Upper lobe of left lung (tissue), 6 donors: ENCODE measurements at regions not wholly inside any gene's neighbourhood (a gene's known extent, or its start where the extent isn't known, plus 50 kb on each side); places are given as distances from the start of the nearest gene placed in this dataset.

Experiments used
- ATAC-seq, 2 donors: fragments of 200-7000 bp; cut with Tn5 transposase; one replicate each; pipeline ENCODE4 v1.9.1; 2022; ENCODE audit warnings: mild to moderate bottlenecking in 2 of 2, moderate library complexity in 2 of 2; ENCODE audit not compliant: low FRiP score in 2 of 2
- DNase-seq, 2 donors: peaks; one replicate each; pipeline ENCODE4 v3.0.0-alpha.2; 2019 to 2020
- H3K27ac ChIP-seq, 4 donors: fragments of 200-600 bp; sonication (generic); one replicate each; pipeline ENCODE4 v1.5.1; 2016 to 2019
- H3K27me3 ChIP-seq, 4 donors: fragments of 200-600 bp; sonication (generic); one replicate each; pipeline ENCODE4 v1.5.1; 2017 to 2019
- H3K36me3 ChIP-seq, 4 donors: fragments of 200-600 bp; sonication (generic); one replicate each; pipeline ENCODE4 v1.5.1; 2016 to 2019
- H3K4me1 ChIP-seq, 4 donors: fragments of 200-600 bp; sonication (generic); one replicate each; pipeline ENCODE4 v1.5.1; 2018 to 2019
- H3K4me3 ChIP-seq, 4 donors: fragments of 200-600 bp; sonication (generic); one replicate each; pipeline ENCODE4 v1.5.1; 2017 to 2019; ENCODE audit warnings: mild to moderate bottlenecking in 2 of 4, moderate library complexity in 1 of 4
- H3K9me3 ChIP-seq, 4 donors: fragments of 200-600 bp; sonication (generic); one replicate each; pipeline ENCODE4 v1.5.1; 2018 to 2019
- EP300 ChIP-seq, 4 donors: sonication (generic); formaldehyde crosslinking; IDR thresholded peaks; one replicate each; pipeline ENCODE4 v1.5.1; 2017; ENCODE audit warnings: antibody characterized with exemption in 4 of 4, control low read depth in 2 of 4
- POLR2A ChIP-seq, 4 donors: fragments of 450-650 bp; IDR thresholded peaks; one replicate each; pipeline ENCODE4 v1.5.1; 2016 to 2017; ENCODE audit warnings: antibody characterized with exemption in 4 of 4, mild to moderate bottlenecking in 2 of 4
- POLR2AphosphoS5 ChIP-seq, 2 donors: sonication (generic); formaldehyde crosslinking; IDR thresholded peaks; one replicate each; pipeline ENCODE4 v1.5.1; 2017; ENCODE audit warnings: antibody characterized with exemption in 2 of 2
- WGBS, 2 donors: methylation state at CpG; one replicate each; pipeline ENCODE4 v1.1.5; 2017 to 2018; 5-methylcytosine and 5-hydroxymethylcytosine counted together
- TF ChIP-seq, protein P1 (sequence below), 6 experiments: fragments of 450-650 bp in 4 of 6; fragments of 200-600 bp in 2 of 6; sonication (generic) in 2 of 6; IDR thresholded peaks; one replicate each; pipeline ENCODE4 v1.5.1; 2016 to 2019; ENCODE audit warnings: antibody characterized with exemption in 6 of 6
- donor health status: DM: no; HTN: no; CAD: no; lungs with moderate emphysema.
- donor health status: DM: no; HTN: yes; CAD: no; lungs with severe emphysema.

DNA sequence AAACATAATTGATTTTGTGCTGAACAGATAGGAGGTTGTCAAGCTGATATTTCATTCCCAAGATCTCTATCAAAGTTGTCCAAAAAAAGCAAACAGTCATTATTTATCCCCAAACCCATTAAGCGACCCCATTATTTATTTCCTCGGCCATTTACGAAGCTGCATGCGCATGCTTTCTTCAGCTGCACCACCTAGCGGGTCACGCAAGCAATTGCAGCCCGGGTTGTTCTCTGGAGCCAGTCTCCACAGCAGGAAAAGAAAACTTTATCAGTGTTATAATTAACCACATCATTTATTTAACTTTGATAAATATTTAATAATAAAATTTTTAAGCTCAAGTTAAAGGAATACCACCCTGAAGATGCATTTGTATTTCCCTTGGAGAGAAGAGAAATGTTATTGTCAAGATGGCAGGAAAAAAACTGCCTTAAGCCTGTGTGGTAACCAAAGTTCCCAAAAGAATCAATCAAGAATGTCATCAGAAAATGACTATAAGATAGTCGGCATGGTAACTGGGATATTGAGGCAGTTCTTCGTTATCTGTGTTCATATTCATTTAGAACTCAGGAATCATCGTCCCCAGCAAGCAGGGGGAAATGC lies 304.7 kb downstream of the FBXO15 start:
- Histone ChIP-seq H3K27me3 (no peaks in the 10 kb centered on the region), H3K27ac (no peak overlapping the region), H3K4me3 (peak overlapping the region in 1 of 4 donors; percentile 3), H3K4me1 (no peaks in the 10 kb centered on the region), H3K36me3 (no peaks in the 10 kb centered on the region), H3K9me3 (no peaks in the 10 kb centered on the region)
- TF ChIP-seq, protein P1, sequence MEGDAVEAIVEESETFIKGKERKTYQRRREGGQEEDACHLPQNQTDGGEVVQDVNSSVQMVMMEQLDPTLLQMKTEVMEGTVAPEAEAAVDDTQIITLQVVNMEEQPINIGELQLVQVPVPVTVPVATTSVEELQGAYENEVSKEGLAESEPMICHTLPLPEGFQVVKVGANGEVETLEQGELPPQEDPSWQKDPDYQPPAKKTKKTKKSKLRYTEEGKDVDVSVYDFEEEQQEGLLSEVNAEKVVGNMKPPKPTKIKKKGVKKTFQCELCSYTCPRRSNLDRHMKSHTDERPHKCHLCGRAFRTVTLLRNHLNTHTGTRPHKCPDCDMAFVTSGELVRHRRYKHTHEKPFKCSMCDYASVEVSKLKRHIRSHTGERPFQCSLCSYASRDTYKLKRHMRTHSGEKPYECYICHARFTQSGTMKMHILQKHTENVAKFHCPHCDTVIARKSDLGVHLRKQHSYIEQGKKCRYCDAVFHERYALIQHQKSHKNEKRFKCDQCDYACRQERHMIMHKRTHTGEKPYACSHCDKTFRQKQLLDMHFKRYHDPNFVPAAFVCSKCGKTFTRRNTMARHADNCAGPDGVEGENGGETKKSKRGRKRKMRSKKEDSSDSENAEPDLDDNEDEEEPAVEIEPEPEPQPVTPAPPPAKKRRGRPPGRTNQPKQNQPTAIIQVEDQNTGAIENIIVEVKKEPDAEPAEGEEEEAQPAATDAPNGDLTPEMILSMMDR (IDR thresholded peaks at IDR 0.05): peak; percentile 43 to 97 (median 66)
- TF ChIP-seq POLR2A (IDR thresholded peaks at IDR 0.05): no peak
- ATAC-seq (peak in 1 of 2 donors; percentile 69), DNase-seq (peak in 1 of 2 donors; percentile 28)
- WGBS, 2 donors: 9 to 11% methylated on average over 10 of the region's 10 CpGs

DNA sequence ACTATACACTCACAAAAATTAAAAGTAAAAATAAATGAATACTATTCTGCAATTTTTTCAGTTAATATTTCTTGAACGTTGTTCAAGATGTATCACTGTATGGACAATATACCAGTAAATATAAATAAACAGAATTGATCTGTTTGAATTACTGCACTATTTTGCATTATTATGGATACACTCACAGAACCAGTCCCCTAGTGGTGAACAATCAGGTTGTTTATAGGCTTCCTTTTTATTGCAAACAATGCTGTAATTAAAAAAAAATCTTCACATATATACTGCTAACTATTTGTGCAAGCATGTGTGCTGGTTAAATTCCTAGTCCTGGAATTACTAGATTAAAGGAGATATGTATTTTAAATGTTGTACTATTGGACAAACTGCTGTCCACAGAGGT lies 306.0 kb downstream of the FBXO15 start:
- no peaks in the 10 kb centered on the region for H3K36me3 ChIP-seq
- WGBS, 2 donors: 56 to 75% methylated on average over 1 of the region's 1 CpG

DNA sequence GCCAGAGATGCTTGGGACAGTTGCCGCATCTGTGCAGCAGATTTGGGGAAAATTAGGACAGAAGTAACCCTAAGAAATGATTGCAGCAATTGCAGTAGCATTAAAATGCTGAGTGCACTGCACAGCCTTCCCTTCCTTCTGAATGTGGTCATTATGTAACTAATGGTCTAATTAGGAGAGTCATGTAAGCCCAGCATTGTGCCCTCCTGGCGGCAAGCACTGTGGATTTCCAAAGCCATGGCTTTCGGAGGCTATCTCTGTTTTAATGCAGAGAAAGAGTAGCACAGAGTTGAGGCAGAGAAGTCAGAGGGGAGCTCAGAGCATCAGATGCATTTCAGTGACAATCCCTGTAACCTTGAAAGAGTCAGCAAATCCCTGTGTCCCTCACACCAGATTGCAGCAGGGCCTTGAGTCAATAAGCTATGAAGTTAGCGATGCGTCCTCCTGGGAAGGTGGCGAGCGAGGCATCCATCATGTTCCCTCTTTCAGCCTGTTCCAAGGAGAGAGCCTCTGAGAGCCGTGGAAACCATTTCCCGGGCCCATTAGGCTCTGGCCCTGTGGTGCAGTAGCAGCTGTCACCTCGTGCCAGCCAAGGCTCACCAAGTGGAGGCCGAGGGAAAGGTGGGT lies 307.2 kb downstream of the FBXO15 start:
- H3K4me3 ChIP-seq: no peak overlapping the region
- no peak for DNase-seq
- no peaks in the 10 kb centered on the region for H3K36me3 ChIP-seq
- 72 to 79% methylated on average over 11 of the region's 11 CpGs for WGBS, 2 donors
- no peak for ATAC-seq
- no peaks in the 10 kb centered on the region for H3K27me3 ChIP-seq
- H3K4me1 ChIP-seq: no peaks in the 10 kb centered on the region
- no peaks in the 10 kb centered on the region for H3K9me3 ChIP-seq
- no peak overlapping the region for H3K27ac ChIP-seq
- no peak for TF ChIP-seq EP300 (IDR thresholded peaks at IDR 0.05)
- no peak for TF ChIP-seq POLR2AphosphoS5 (IDR thresholded peaks at IDR 0.05)
- TF ChIP-seq, protein P1 (IDR thresholded peaks at IDR 0.05): no peak
- no peak for TF ChIP-seq POLR2A (IDR thresholded peaks at IDR 0.05)

More for the DNA sequence above, 306.0 kb downstream of the FBXO15 start:
- no peak overlapping the region for H3K4me3 ChIP-seq
- H3K4me1 ChIP-seq: no peaks in the 10 kb centered on the region
- TF ChIP-seq EP300 (IDR thresholded peaks at IDR 0.05) (no peak), POLR2AphosphoS5 (IDR thresholded peaks at IDR 0.05) (no peak), POLR2A (IDR thresholded peaks at IDR 0.05) (no peak)
- TF ChIP-seq, protein P1 (IDR thresholded peaks at IDR 0.05): no peak
- DNase-seq (no peak), ATAC-seq (no peak)
- no peak overlapping the region for H3K27ac ChIP-seq
- no peaks in the 10 kb centered on the region for H3K27me3 ChIP-seq
- no peaks in the 10 kb centered on the region for H3K9me3 ChIP-seq

DNA sequence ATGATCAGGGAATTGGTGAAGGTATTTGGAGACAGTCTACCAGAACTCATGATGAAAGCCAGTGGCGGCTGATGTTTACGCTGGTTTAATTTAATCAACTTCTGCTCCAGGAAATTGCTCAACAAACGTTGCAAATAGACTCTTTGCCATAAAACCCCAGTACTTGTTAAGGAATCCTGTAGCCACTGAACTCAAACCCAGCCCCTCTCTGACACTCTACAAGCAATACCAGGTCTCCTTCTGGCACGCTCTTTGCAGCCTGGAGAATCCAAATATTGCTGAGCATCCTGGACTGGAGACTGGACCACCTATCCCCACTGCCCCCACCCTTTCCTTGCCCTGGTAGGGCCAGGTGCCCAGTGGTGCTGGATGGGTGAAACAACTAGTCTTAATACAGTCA lies 308.2 kb downstream of the FBXO15 start:
- Histone ChIP-seq H3K4me1 (no peaks in the 10 kb centered on the region), H3K36me3 (no peaks in the 10 kb centered on the region), H3K27me3 (no peaks in the 10 kb centered on the region), H3K27ac (no peak overlapping the region), H3K4me3 (no peak overlapping the region), H3K9me3 (no peaks in the 10 kb centered on the region)
- TF ChIP-seq, protein P1 (IDR thresholded peaks at IDR 0.05): no peak
- TF ChIP-seq POLR2AphosphoS5 (IDR thresholded peaks at IDR 0.05) (no peak), EP300 (IDR thresholded peaks at IDR 0.05) (no peak), POLR2A (IDR thresholded peaks at IDR 0.05) (no peak)
- DNase-seq: no peak
- WGBS, 2 donors: 54 to 56% methylated on average over 4 of the region's 4 CpGs
- no peak for ATAC-seq

DNA sequence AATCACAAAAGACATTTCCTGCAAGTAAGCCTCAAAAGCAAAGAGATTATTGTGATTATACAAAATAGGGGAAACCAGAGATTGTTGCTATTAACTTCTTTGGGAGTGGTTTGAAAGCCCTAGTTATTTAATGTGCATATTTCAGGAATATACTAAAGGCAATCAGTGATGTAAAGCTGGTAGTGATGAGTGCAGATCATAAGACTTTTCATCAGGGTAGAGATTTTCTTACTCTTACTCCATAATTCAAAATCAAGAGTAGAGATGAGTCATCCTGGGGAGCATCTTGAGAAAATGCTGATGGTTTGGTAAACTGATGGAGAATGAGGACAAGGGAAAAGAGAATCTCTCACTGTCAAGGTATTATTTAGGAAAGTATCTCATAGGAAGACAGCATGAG lies 309.5 kb downstream of the FBXO15 start:
- no peak for ATAC-seq
- TF ChIP-seq EP300 (IDR thresholded peaks at IDR 0.05) (no peak), POLR2A (IDR thresholded peaks at IDR 0.05) (no peak), POLR2AphosphoS5 (IDR thresholded peaks at IDR 0.05) (no peak)
- TF ChIP-seq, protein P1 (IDR thresholded peaks at IDR 0.05): no peak

More for the DNA sequence above, 309.5 kb downstream of the FBXO15 start:
- H3K4me1 ChIP-seq: no peaks in the 10 kb centered on the region
- no peak overlapping the region for H3K27ac ChIP-seq
- no peak for DNase-seq
- H3K4me3 ChIP-seq: no peak overlapping the region
- H3K27me3 ChIP-seq: no peaks in the 10 kb centered on the region
- no peaks in the 10 kb centered on the region for H3K36me3 ChIP-seq
- H3K9me3 ChIP-seq: no peaks in the 10 kb centered on the region
